Suprapubic skin (tissue), 4 donors: ENCODE measurements at regions not wholly inside any gene's neighbourhood (a gene's known extent, or its start where the extent isn't known, plus 50 kb on each side); places are given as distances from the start of the nearest gene placed in this dataset.

Experiments used
- EP300 ChIP-seq: sonication (generic); formaldehyde crosslinking; IDR thresholded peaks from one replicate; pipeline ENCODE4 v1.6.1; 2017; ENCODE audit warnings: antibody characterized with exemption
- POLR2A ChIP-seq, 2 donors: fragments of 450-650 bp; IDR thresholded peaks; one replicate each; pipeline ENCODE4 v1.6.1; 2017; ENCODE audit warnings: antibody characterized with exemption in 2 of 2, mild to moderate bottlenecking in 2 of 2, moderate library complexity in 2 of 2
- POLR2AphosphoS5 ChIP-seq, 3 donors: sonication (generic); formaldehyde crosslinking; IDR thresholded peaks; one replicate each; pipeline ENCODE4 v1.6.1; 2017; ENCODE audit warnings: antibody characterized with exemption in 3 of 3
- TF ChIP-seq, protein P1 (sequence below), 2 donors: fragments of 200-600 bp in 1 of 2; fragments of 450-650 bp in 1 of 2; sonication (generic) in 1 of 2; IDR thresholded peaks; one replicate each; pipeline ENCODE4 v1.5.1; 2016 to 2019; ENCODE audit warnings: antibody characterized with exemption in 2 of 2, mild to moderate bottlenecking in 1 of 2, moderate library complexity in 1 of 2

DNA sequence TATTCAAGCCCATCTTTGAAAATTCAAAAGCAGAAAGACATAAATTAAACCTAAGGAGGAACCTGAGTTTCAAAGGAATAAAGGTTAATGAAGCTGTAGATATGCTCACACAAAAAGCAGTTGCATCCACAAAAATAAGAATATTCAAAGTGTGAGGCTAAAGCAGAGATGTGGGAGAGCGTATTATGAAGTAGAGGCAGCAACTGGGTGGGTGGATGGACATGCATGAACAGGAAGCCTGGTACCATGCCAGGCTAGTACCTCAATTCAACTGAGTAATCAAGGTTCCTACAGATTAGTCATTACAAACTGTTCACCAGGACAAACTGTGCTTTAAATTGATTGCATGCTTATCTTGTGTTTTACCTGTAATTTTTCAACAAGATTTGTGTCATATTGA lies 330.0 kb upstream of the PKDCC start:
- TF ChIP-seq, protein P1, sequence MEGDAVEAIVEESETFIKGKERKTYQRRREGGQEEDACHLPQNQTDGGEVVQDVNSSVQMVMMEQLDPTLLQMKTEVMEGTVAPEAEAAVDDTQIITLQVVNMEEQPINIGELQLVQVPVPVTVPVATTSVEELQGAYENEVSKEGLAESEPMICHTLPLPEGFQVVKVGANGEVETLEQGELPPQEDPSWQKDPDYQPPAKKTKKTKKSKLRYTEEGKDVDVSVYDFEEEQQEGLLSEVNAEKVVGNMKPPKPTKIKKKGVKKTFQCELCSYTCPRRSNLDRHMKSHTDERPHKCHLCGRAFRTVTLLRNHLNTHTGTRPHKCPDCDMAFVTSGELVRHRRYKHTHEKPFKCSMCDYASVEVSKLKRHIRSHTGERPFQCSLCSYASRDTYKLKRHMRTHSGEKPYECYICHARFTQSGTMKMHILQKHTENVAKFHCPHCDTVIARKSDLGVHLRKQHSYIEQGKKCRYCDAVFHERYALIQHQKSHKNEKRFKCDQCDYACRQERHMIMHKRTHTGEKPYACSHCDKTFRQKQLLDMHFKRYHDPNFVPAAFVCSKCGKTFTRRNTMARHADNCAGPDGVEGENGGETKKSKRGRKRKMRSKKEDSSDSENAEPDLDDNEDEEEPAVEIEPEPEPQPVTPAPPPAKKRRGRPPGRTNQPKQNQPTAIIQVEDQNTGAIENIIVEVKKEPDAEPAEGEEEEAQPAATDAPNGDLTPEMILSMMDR (IDR thresholded peaks at IDR 0.05), result no peak
- TF ChIP-seq POLR2A (IDR thresholded peaks at IDR 0.05) (no peak), EP300 (no peak), POLR2AphosphoS5 (IDR thresholded peaks at IDR 0.05) (no peak)
